OCI-LY1 (cell line): ENCODE measurements at regions not wholly inside any gene's neighbourhood (a gene's known extent, or its start where the extent isn't known, plus 50 kb on each side); places are given as distances from the start of the nearest gene placed in this dataset.

Source experiments
- CTCF ChIP-seq: fragments of 200-600 bp; sonication (generic), shearing (Covaris generic); IDR thresholded peaks from 2 replicates; pipeline ENCODE4 v1.5.1; 2017; ENCODE audit warnings: mild to moderate bottlenecking, antibody characterized with exemption, low read length, moderate library complexity, mixed read lengths
- EZH2 ChIP-seq: fragments of 200-600 bp; sonication (generic), shearing (Covaris generic); IDR thresholded peaks from 2 replicates; pipeline ENCODE4 v1.8.0; 2017; ENCODE audit warnings: borderline replicate concordance, mixed run types, mild to moderate bottlenecking, antibody characterized with exemption, low read length, moderate library complexity, mixed read lengths

GRCh38 chr9:81227507-81228245 is 461.7 kb downstream of the TLE1 start:
- no peak for TF ChIP-seq EZH2
- TF ChIP-seq CTCF = no peak
